ENCODE measurements at regions not wholly inside any gene's neighbourhood (a gene's known extent, or its start where the extent isn't known, plus 50 kb on each side); places are given as distances from the start of the nearest gene placed in this dataset.

DNA sequence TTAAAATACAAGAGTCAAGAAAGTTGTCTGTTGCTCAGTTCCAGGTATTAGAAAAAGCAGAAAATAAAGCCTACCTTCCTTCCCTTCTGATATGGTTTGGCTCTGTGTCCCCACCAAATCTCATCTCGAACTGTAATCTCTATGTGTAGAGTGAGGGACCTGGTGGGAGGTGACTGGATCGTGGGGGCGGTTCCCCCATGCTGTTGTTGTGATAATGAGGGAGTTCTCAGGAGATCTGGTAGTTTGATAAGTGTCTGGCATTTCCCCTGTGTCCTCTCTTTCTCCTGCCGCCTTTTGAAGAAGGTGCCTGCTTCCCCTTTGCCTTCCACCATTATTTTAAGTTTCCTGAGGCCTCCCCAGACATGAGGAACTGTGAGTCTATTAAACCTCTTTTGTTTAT is 288.8 kb upstream of the LMCD1 start:
- Histone ChIP-seq H3K4me3 (replicated peaks; ENCODE audit: low read depth, low read length) (no peak overlapping the region), H3K36me3 (ENCODE audit: control insufficient read depth, insufficient read depth, low read length) (no peaks in the 10 kb centered on the region), H3K27me3 (replicated peaks; ENCODE audit: control insufficient read depth, insufficient read depth, low read length) (no peaks in the 10 kb centered on the region; the same call in 1 of the 2 replicates)
- DNase-seq (ENCODE audit: extremely low read depth, insufficient read length), result no peak
- TF ChIP-seq, protein P1, sequence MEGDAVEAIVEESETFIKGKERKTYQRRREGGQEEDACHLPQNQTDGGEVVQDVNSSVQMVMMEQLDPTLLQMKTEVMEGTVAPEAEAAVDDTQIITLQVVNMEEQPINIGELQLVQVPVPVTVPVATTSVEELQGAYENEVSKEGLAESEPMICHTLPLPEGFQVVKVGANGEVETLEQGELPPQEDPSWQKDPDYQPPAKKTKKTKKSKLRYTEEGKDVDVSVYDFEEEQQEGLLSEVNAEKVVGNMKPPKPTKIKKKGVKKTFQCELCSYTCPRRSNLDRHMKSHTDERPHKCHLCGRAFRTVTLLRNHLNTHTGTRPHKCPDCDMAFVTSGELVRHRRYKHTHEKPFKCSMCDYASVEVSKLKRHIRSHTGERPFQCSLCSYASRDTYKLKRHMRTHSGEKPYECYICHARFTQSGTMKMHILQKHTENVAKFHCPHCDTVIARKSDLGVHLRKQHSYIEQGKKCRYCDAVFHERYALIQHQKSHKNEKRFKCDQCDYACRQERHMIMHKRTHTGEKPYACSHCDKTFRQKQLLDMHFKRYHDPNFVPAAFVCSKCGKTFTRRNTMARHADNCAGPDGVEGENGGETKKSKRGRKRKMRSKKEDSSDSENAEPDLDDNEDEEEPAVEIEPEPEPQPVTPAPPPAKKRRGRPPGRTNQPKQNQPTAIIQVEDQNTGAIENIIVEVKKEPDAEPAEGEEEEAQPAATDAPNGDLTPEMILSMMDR (IDR thresholded peaks at IDR 0.05; ENCODE audit: insufficient read depth, low read length, poor library complexity, severe bottlenecking), result no peak

GRCh38 chr3:8213286-8213685 is 288.3 kb upstream of the LMCD1 start:
- Histone ChIP-seq H3K27me3 (replicated peaks; ENCODE audit: control insufficient read depth, insufficient read depth, low read length) (no peaks in the 10 kb centered on the region; the same call in 1 of the 2 replicates), H3K4me3 (replicated peaks; ENCODE audit: low read depth, low read length) (no peak overlapping the region), H3K36me3 (ENCODE audit: control insufficient read depth, insufficient read depth, low read length) (no peaks in the 10 kb centered on the region)
- TF ChIP-seq, protein P1 (IDR thresholded peaks at IDR 0.05; ENCODE audit: insufficient read depth, low read length, poor library complexity, severe bottlenecking), result no peak
- DNase-seq (ENCODE audit: extremely low read depth, insufficient read length), result no peak

DNA sequence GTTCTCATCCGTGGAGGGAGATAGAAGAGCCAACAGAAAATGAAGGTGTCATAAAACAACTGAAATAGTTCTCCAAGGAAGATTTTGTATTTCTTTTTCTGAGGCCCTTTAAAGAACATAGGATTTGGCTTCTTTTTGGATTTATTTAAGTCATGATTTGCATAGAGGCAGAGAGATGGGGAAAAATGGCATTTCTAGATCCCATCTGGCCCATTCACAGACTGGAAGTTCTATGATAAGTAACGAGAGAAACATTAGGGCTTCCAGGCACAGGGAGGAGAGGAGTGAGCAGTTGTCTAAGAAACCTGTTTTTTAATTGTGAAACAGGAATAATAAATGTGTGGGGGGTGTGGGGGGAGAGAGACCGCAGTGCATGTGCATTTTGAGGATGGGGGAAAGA is 285.8 kb upstream of the LMCD1 start:
- Histone ChIP-seq H3K27me3 (replicated peaks; ENCODE audit: control insufficient read depth, insufficient read depth, low read length) (no peaks in the 10 kb centered on the region), H3K36me3 (ENCODE audit: control insufficient read depth, insufficient read depth, low read length) (no peaks in the 10 kb centered on the region), H3K4me3 (replicated peaks; ENCODE audit: low read depth, low read length) (no peak overlapping the region)
- TF ChIP-seq, protein P1 (IDR thresholded peaks at IDR 0.05; ENCODE audit: insufficient read depth, low read length, poor library complexity, severe bottlenecking), result no peak
- no peak for DNase-seq (ENCODE audit: extremely low read depth, insufficient read length)

GRCh38 chr3:8218353-8218940 is 283.2 kb upstream of the LMCD1 start:
- TF ChIP-seq, protein P1 (IDR thresholded peaks at IDR 0.05; ENCODE audit: insufficient read depth, low read length, poor library complexity, severe bottlenecking), result no peak
- Histone ChIP-seq H3K27me3 (replicated peaks; ENCODE audit: control insufficient read depth, insufficient read depth, low read length) (no peaks in the 10 kb centered on the region), H3K36me3 (ENCODE audit: control insufficient read depth, insufficient read depth, low read length) (no peaks in the 10 kb centered on the region), H3K4me3 (replicated peaks; ENCODE audit: low read depth, low read length) (no peak overlapping the region)
- DNase-seq (ENCODE audit: extremely low read depth, insufficient read length), result no peak

DNA sequence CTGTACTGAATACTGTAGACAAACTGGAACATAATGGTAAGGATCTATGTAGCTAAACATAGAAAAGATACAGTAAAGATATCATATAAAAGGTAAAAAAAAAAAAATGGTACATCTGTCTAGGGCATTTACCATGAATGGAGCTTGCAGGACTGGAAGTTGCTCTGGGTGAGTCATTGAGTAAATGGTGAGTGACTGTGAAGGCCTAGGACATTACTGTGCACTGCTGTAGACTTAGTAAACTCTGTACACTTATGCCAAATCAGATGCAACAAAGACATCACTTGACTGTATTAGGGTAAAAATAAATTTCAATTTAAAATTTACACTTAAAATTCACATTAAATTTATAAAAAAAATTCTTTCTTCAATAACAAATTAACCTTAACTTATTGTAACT is 281.3 kb upstream of the LMCD1 start:
- TF ChIP-seq, protein P1 (IDR thresholded peaks at IDR 0.05; ENCODE audit: insufficient read depth, low read length, poor library complexity, severe bottlenecking), result no peak
- no peaks in the 10 kb centered on the region for H3K27me3 ChIP-seq (replicated peaks; ENCODE audit: control insufficient read depth, insufficient read depth, low read length)
- H3K36me3 ChIP-seq (ENCODE audit: control insufficient read depth, insufficient read depth, low read length), result no peaks in the 10 kb centered on the region
- no peak overlapping the region for H3K4me3 ChIP-seq (replicated peaks; ENCODE audit: low read depth, low read length)
- no peak for DNase-seq (ENCODE audit: extremely low read depth, insufficient read length)

DNA sequence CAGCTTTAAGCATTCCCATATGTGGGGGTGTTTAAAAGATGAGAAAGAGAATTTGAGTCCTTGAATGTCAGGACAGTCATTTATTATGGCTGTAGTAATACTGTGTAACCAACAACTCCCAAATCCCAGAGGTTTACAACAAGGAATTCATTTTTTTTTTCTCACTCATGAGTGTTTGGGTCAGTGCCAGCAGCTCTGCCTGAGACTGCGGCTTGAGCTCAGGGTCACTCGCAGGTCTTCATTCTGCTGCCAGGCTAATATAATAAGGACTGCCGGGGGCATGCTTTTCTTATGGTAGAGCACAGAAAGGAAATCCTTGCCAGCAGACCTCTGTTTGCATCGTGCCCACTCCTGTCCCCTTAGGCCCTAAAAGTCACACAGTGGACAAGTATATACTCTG is 277.9 kb upstream of the LMCD1 start:
- DNase-seq (ENCODE audit: extremely low read depth, insufficient read length), result no peak
- no peaks in the 10 kb centered on the region for H3K36me3 ChIP-seq (ENCODE audit: control insufficient read depth, insufficient read depth, low read length)
- no peak overlapping the region for H3K4me3 ChIP-seq (replicated peaks; ENCODE audit: low read depth, low read length)
- H3K27me3 ChIP-seq (replicated peaks; ENCODE audit: control insufficient read depth, insufficient read depth, low read length), result no peaks in the 10 kb centered on the region
- TF ChIP-seq, protein P1 (IDR thresholded peaks at IDR 0.05; ENCODE audit: insufficient read depth, low read length, poor library complexity, severe bottlenecking), result no peak
